H1 (cell line): ENCODE measurements at regions not wholly inside any gene's neighbourhood (a gene's known extent, or its start where the extent isn't known, plus 50 kb on each side); places are given as distances from the start of the nearest gene placed in this dataset.
"Not testable (repeated sequence)": the region's sequence is repeated elsewhere in the genome, so short reads cannot be mapped to it uniquely, and the experiment has no call there.

Experiments used
- CTCF ChIA-PET: fragments of 300-600 bp; sonication (Branson Sonifier 250); formaldehyde crosslinking; loops from one replicate; lab custom pipeline; 2021; ENCODE audit not compliant: partially characterized antibody; lab: Charles Lee
- POLR2A ChIA-PET: fragments of 300-600 bp; sonication (Branson Sonifier 250); formaldehyde crosslinking; loops from one replicate; lab custom pipeline; 2021; ENCODE audit warnings: inconsistent platforms; ENCODE audit not compliant: partially characterized antibody; lab: Charles Lee
- DNase-seq, 2 experiments: peaks; one replicate each; pipeline versions ENCODE4 v3.0.0 to v3.0.0-alpha.2; 2010 to 2022; ENCODE audit warnings: low spot score in 2 of 2, low read depth in 1 of 2, mixed read lengths in 1 of 2
- FAIRE-seq: peaks from 2 replicates; lab custom pipeline; 2011; peaks lifted over from hg19 to GRCh38; lab: Jason Lieb, UNC
- H2AFZ ChIP-seq: 2 replicates; pipeline ENCODE4 v1.8.1; 2012; ENCODE audit warnings: low read length, inconsistent platforms
- H2AK5ac ChIP-seq: 2 replicates; pipeline ENCODE4 v1.6.1; 2013; ENCODE audit warnings: low read depth, low read length
- H2BK120ac ChIP-seq: replicated peaks from 2 replicates; pipeline ENCODE3; 2013; ENCODE audit warnings: low read depth, low read length, inconsistent platforms
- H2BK12ac ChIP-seq: 2 replicates; pipeline ENCODE4 v1.6.1; 2013; ENCODE audit warnings: low read depth, low read length
- H2BK15ac ChIP-seq: 2 replicates; pipeline ENCODE4 v1.6.1; 2013; ENCODE audit warnings: low read length
- H2BK20ac ChIP-seq: 2 replicates; pipeline ENCODE4 v1.6.1; 2013; ENCODE audit warnings: low read length
- H2BK5ac ChIP-seq: 2 replicates; pipeline ENCODE4 v1.6.1; 2013; ENCODE audit warnings: low read depth, low read length
- H3K14ac ChIP-seq: 2 replicates; pipeline ENCODE4 v1.6.1; 2013; ENCODE audit warnings: inconsistent platforms; ENCODE audit not compliant: insufficient read length
- H3K18ac ChIP-seq: 2 replicates; pipeline ENCODE4 v1.6.1; 2013; ENCODE audit warnings: low read length; ENCODE audit errors: extremely low read depth
- H3K23ac ChIP-seq: 2 replicates; pipeline ENCODE4 v1.6.1; 2013; ENCODE audit warnings: inconsistent platforms; ENCODE audit not compliant: insufficient read length
- H3K23me2 ChIP-seq: 2 replicates; pipeline ENCODE4 v1.6.1; 2013; ENCODE audit warnings: low read depth, low read length
- H3K27ac ChIP-seq: 2 replicates; pipeline ENCODE4 v1.6.1; 2011; ENCODE audit warnings: low read depth, low read length, inconsistent platforms
- H3K27me3 ChIP-seq, 4 experiments: replicated peaks in 1 of 4; 1 replicate in 1 of 4; 2 replicates in 3 of 4; pipeline versions ENCODE4 v1.6.1 to v1.8.1; 2011 to 2013; ENCODE audit warnings: low read length in 3 of 4, mild to moderate bottlenecking in 3 of 4, inconsistent platforms in 2 of 4, mixed read lengths in 2 of 4, moderate library complexity in 1 of 4; ENCODE audit not compliant: control insufficient read depth in 3 of 4, insufficient read depth in 3 of 4; ENCODE audit errors: extremely low read depth in 1 of 4
- H3K36me3 ChIP-seq, 4 experiments: 2 replicates each; pipeline versions ENCODE4 v1.6.1 to v1.8.1; 2011 to 2013; ENCODE audit warnings: mild to moderate bottlenecking in 4 of 4, low read length in 3 of 4, moderate library complexity in 2 of 4, control low read depth in 1 of 4, inconsistent platforms in 1 of 4; ENCODE audit not compliant: insufficient read depth in 4 of 4, control insufficient read depth in 2 of 4
- H3K4ac ChIP-seq: replicated peaks from 2 replicates; pipeline ENCODE3; 2013; ENCODE audit warnings: low read length, low read depth, mixed read lengths, inconsistent platforms; ENCODE audit not compliant: insufficient read length
- H3K4me1 ChIP-seq, 4 experiments: replicated peaks in 1 of 4; 1 replicate in 1 of 4; 2 replicates in 3 of 4; pipeline versions ENCODE4 v1.6.1 to v1.8.1; 2011 to 2013; ENCODE audit warnings: low read length in 3 of 4, inconsistent platforms in 2 of 4, mixed read lengths in 1 of 4; ENCODE audit not compliant: insufficient read depth in 4 of 4, control insufficient read depth in 3 of 4
- H3K4me2 ChIP-seq, 2 experiments: 2 replicates each; pipeline versions ENCODE4 v1.6.1 to v1.8.1; 2011 to 2013; ENCODE audit warnings: low read depth in 2 of 2, low read length in 2 of 2, control low read depth in 1 of 2, inconsistent platforms in 1 of 2, mild to moderate bottlenecking in 1 of 2; ENCODE audit not compliant: insufficient read depth in 1 of 2
- H3K4me3 ChIP-seq, 4 experiments: fragments of 200-600, 300-600 bp in 1 of 4; sonication (generic), shearing (Covaris generic), sonication (Bioruptor Twin) in 1 of 4; 2 replicates each; pipeline versions ENCODE4 v1.5.1 to v1.8.1; 2011 to 2016; ENCODE audit warnings: low read length in 4 of 4, low read depth in 3 of 4, control low read depth in 2 of 4, inconsistent platforms in 2 of 4, mild to moderate bottlenecking in 2 of 4, mixed read lengths in 1 of 4, moderate library complexity in 1 of 4; ENCODE audit not compliant: insufficient read depth in 2 of 4; ENCODE audit errors: extremely low read depth in 1 of 4
- H3K56ac ChIP-seq: replicated peaks from 2 replicates; pipeline ENCODE3; 2013; ENCODE audit warnings: low read depth, mild to moderate bottlenecking, mixed read lengths, low read length, inconsistent platforms; ENCODE audit not compliant: insufficient read length
- H3K79me1 ChIP-seq: 2 replicates; pipeline ENCODE4 v1.6.1; 2013; ENCODE audit warnings: low read depth, low read length, control low read depth
- H3K79me2 ChIP-seq, 2 experiments: 2 replicates each; pipeline versions ENCODE4 v1.6.1 to v1.8.1; 2012 to 2013; ENCODE audit warnings: low read length in 2 of 2, mild to moderate bottlenecking in 2 of 2, inconsistent platforms in 1 of 2; ENCODE audit not compliant: insufficient read depth in 2 of 2, control insufficient read depth in 1 of 2
- H3K9ac ChIP-seq, 4 experiments: replicated peaks in 1 of 4; 1 replicate in 1 of 4; 2 replicates in 3 of 4; pipeline versions ENCODE4 v1.6.1 to v1.8.1; 2011 to 2013; ENCODE audit warnings: low read depth in 3 of 4, low read length in 3 of 4, control low read depth in 2 of 4, mild to moderate bottlenecking in 2 of 4, moderate library complexity in 2 of 4, inconsistent platforms in 1 of 4; ENCODE audit errors: extremely low read depth in 1 of 4
- H3K9me3 ChIP-seq, 2 experiments: 2 replicates each; pipeline versions ENCODE4 v1.6.1 to v1.8.1; 2012 to 2013; ENCODE audit warnings: mild to moderate bottlenecking in 2 of 2, moderate library complexity in 2 of 2, control low read depth in 1 of 2, inconsistent platforms in 1 of 2, low read depth in 1 of 2, low read length in 1 of 2, mixed read lengths in 1 of 2; ENCODE audit not compliant: insufficient read depth in 2 of 2
- H4K20me1 ChIP-seq, 2 experiments: replicated peaks in 1 of 2; 2 replicates each; pipeline versions ENCODE3 to v1.8.1; 2011 to 2013; ENCODE audit warnings: inconsistent platforms in 2 of 2, low read length in 2 of 2, mild to moderate bottlenecking in 1 of 2; ENCODE audit not compliant: insufficient read depth in 2 of 2, control insufficient read depth in 1 of 2
- H4K5ac ChIP-seq: 2 replicates; pipeline ENCODE4 v1.6.1; 2013; ENCODE audit warnings: low read length, low read depth, mixed read lengths, inconsistent platforms; ENCODE audit not compliant: insufficient read length
- H4K8ac ChIP-seq: 2 replicates; pipeline ENCODE4 v1.8.0; 2013; ENCODE audit warnings: mild to moderate bottlenecking, moderate library complexity, low read length, inconsistent platforms; ENCODE audit not compliant: insufficient read depth; ENCODE audit errors: extremely low read depth
- H4K91ac ChIP-seq: replicated peaks from 2 replicates; pipeline ENCODE3; 2013; ENCODE audit warnings: low read length, mixed read lengths, inconsistent platforms; ENCODE audit not compliant: insufficient read length
- WGBS, 2 experiments: shearing (Covaris generic) in 1 of 2; methylation state at CpG; one replicate each; pipeline versions ENCODE4 v1.1.6 to v1.1.7; 2013 to 2015; ENCODE audit warnings: low lambda C conversion rate in 2 of 2, mixed read lengths in 2 of 2, inconsistent platforms in 1 of 2, low coverage in 1 of 2, missing lambda C conversion rate in 1 of 2; ENCODE audit not compliant: insufficient replicate concordance in 2 of 2, insufficient coverage in 1 of 2, insufficient read length in 1 of 2; ENCODE audit errors: extremely low coverage in 1 of 2, missing lambda C conversion rate in 1 of 2; 5-methylcytosine and 5-hydroxymethylcytosine counted together

DNA sequence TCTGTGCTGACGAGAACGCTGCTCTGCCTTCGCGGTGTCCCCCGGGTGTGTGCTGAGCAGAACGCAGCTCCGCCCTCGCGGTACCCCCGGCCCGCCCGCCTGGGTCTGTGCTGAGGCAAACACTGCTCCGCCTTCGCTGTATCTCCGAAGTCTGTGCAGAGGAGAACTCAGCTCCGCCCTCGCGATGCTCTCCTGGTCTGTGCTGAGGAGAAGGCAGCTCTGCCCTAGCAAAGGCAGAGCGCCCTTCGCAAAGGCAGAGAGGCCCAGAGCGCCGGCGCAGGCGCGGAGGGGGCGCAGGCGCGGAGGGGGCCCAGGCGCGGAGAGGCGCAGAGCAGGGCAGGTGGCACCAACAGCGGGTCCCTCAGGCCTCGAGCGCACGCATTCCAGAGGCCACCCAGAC, 1503.6 kb downstream of the FOXD4L5 start:
- H4K8ac ChIP-seq, H2BK12ac ChIP-seq, FAIRE-seq, H4K20me1 ChIP-seq, H3K14ac ChIP-seq, H3K56ac ChIP-seq, POLR2A ChIA-PET, H2AK5ac ChIP-seq, H2BK120ac ChIP-seq, H3K4me1 ChIP-seq, H3K4me3 ChIP-seq, H3K23ac ChIP-seq, H3K36me3 ChIP-seq, H3K27ac ChIP-seq, H2BK20ac ChIP-seq, H2AFZ ChIP-seq, H3K4ac ChIP-seq, H3K79me2 ChIP-seq, H3K18ac ChIP-seq, H2BK15ac ChIP-seq, H3K27me3 ChIP-seq, H3K79me1 ChIP-seq, H3K9ac ChIP-seq, H4K5ac ChIP-seq, H2BK5ac ChIP-seq, CTCF ChIA-PET, DNase-seq, H4K91ac ChIP-seq, H3K4me2 ChIP-seq, H3K23me2 ChIP-seq: not testable (repeated sequence)
- H3K9me3 ChIP-seq: peaks cover 0 to 24% of the 10 kb centered on the region in 2 experiments; a peak in 2 of 4 replicates
- WGBS, 2 experiments: 100% methylated on average over 4 of the region's 35 CpGs; no CpG with 5 or more reads in 1 of the 2 experiments

GRCh38 chr9:63776220-63776619, 1508.8 kb downstream of the FOXD4L5 start:
- H4K8ac ChIP-seq, CTCF ChIA-PET, H3K23me2 ChIP-seq, H3K23ac ChIP-seq, H3K14ac ChIP-seq, H3K79me1 ChIP-seq, H3K9ac ChIP-seq, H3K27ac ChIP-seq, H4K91ac ChIP-seq, H3K4ac ChIP-seq, H4K20me1 ChIP-seq, H3K18ac ChIP-seq, H2BK15ac ChIP-seq, H3K4me3 ChIP-seq, H2BK5ac ChIP-seq, DNase-seq, POLR2A ChIA-PET, H2BK120ac ChIP-seq, H2BK12ac ChIP-seq, FAIRE-seq, H3K27me3 ChIP-seq, H3K4me1 ChIP-seq, H3K36me3 ChIP-seq, H3K79me2 ChIP-seq, H2BK20ac ChIP-seq, H2AK5ac ChIP-seq, H3K4me2 ChIP-seq, H4K5ac ChIP-seq, H2AFZ ChIP-seq, H3K56ac ChIP-seq: not testable (repeated sequence)
- H3K9me3 ChIP-seq: peaks cover 0 to 15% of the 10 kb centered on the region in 2 experiments; a peak in 1 of 4 replicates
- 72% methylated on average over 3 of the region's 7 CpGs; no CpG with 5 or more reads in 1 of the 2 experiments for WGBS, 2 experiments
